HEK293 (cell line): ENCODE measurements at regions not wholly inside any gene's neighbourhood (a gene's known extent, or its start where the extent isn't known, plus 50 kb on each side); places are given as distances from the start of the nearest gene placed in this dataset.

Experiments
- CTCF ChIA-PET: fragments of 350-600 bp; formaldehyde crosslinking; extraction: SDS; loops from one replicate; lab custom pipeline; 2021; ENCODE audit warnings: antibody characterized with exemption; lab: Yijun Ruan, JAX
- POLR2A ChIA-PET: fragments of 300-600 bp; formaldehyde crosslinking; extraction: SDS; loops from one replicate; lab custom pipeline; 2020; ENCODE audit warnings: antibody characterized with exemption, inconsistent platforms; lab: Yijun Ruan, JAX
- H3K27ac ChIP-seq: fragments of 200-500 bp; sonication (Bioruptor generic); 2 replicates; pipeline ENCODE4 v1.5.1; 2014; ENCODE audit warnings: low read depth, low read length, control low read depth, inconsistent platforms; ENCODE audit errors: extremely low read depth
- H3K36me3 ChIP-seq, 2 experiments: fragments of 200-500 bp in 1 of 2; sonication (Bioruptor generic) in 1 of 2; 1 replicate in 1 of 2; 2 replicates in 1 of 2; pipeline ENCODE4 v1.5.1; 2014 to 2017; ENCODE audit warnings: inconsistent platforms in 2 of 2, low read length in 2 of 2; ENCODE audit not compliant: control insufficient read depth in 2 of 2, insufficient read depth in 1 of 2
- H3K4me1 ChIP-seq: fragments of 200-500 bp; sonication (Bioruptor generic); 2 replicates; pipeline ENCODE4 v1.5.1; 2014; ENCODE audit warnings: mild to moderate bottlenecking, low read length, inconsistent platforms; ENCODE audit not compliant: control insufficient read depth, insufficient read depth
- H3K4me3 ChIP-seq: 2 replicates; pipeline ENCODE4 v1.5.1; 2011; ENCODE audit warnings: low read depth, mild to moderate bottlenecking, control low read depth, low read length, moderate library complexity
- H3K9me3 ChIP-seq: fragments of 200-500 bp; sonication (Bioruptor generic); 2 replicates; pipeline ENCODE4 v1.5.1; 2014; ENCODE audit warnings: low read depth, low read length, inconsistent platforms; ENCODE audit not compliant: control insufficient read depth, insufficient read depth
- GLI4 ChIP-seq: fragments of 450-650 bp; formaldehyde crosslinking; IDR thresholded peaks from 2 replicates; pipeline ENCODE4 v1.5.1; 2016; ENCODE audit warnings: missing biosample characterization, missing genetic modification characterization
- HIC1 ChIP-seq: fragments of 450-650 bp; formaldehyde crosslinking; IDR thresholded peaks from 2 replicates; pipeline ENCODE4 v1.5.1; 2016; ENCODE audit warnings: missing biosample characterization, missing genetic modification characterization
- MZF1 ChIP-seq: fragments of 450-650 bp; formaldehyde crosslinking; IDR thresholded peaks from 2 replicates; pipeline ENCODE4 v1.5.1; 2017; ENCODE audit warnings: missing biosample characterization, missing genetic modification characterization, borderline replicate concordance
- ZBTB48 ChIP-seq: fragments of 450-650 bp; formaldehyde crosslinking; IDR thresholded peaks from 2 replicates; pipeline ENCODE4 v1.5.1; 2016; ENCODE audit warnings: missing biosample characterization, missing genetic modification characterization
- ZFHX2 ChIP-seq: fragments of 450-650 bp; formaldehyde crosslinking; conservative IDR thresholded peaks from 2 replicates; pipeline ENCODE4 v1.5.1; 2016; ENCODE audit warnings: missing biosample characterization, missing genetic modification characterization
- ZNF148 ChIP-seq: fragments of 450-650 bp; formaldehyde crosslinking; IDR thresholded peaks from 2 replicates; pipeline ENCODE4 v1.5.0; 2017; ENCODE audit warnings: missing biosample characterization, missing genetic modification characterization, borderline replicate concordance
- ZNF155 ChIP-seq: fragments of 450-650 bp; formaldehyde crosslinking; IDR thresholded peaks from 2 replicates; pipeline ENCODE4 v1.5.1; 2016; ENCODE audit warnings: missing biosample characterization, missing genetic modification characterization
- ZNF184 ChIP-seq: fragments of 450-650 bp; IDR thresholded peaks from 2 replicates; pipeline ENCODE4 v1.5.1; 2018; ENCODE audit warnings: missing biosample characterization, mild to moderate bottlenecking, missing genetic modification characterization
- ZNF2 ChIP-seq: fragments of 450-650 bp; formaldehyde crosslinking; IDR thresholded peaks from 2 replicates; pipeline ENCODE4 v1.5.1; 2016; ENCODE audit warnings: missing biosample characterization, missing genetic modification characterization
- ZNF202 ChIP-seq: fragments of 450-650 bp; formaldehyde crosslinking; IDR thresholded peaks from 2 replicates; pipeline ENCODE4 v1.5.1; 2016; ENCODE audit warnings: missing biosample characterization, missing genetic modification characterization, borderline replicate concordance
- ZNF391 ChIP-seq: fragments of 450-650 bp; formaldehyde crosslinking; IDR thresholded peaks from 2 replicates; pipeline ENCODE4 v1.5.1; 2016; ENCODE audit warnings: low read depth, missing biosample characterization, missing genetic modification characterization, borderline replicate concordance
- ZNF473 ChIP-seq: fragments of 450-650 bp; formaldehyde crosslinking; IDR thresholded peaks from 2 replicates; pipeline ENCODE4 v1.5.1; 2017; ENCODE audit warnings: missing biosample characterization, missing genetic modification characterization
- ZNF530 ChIP-seq: fragments of 450-650 bp; formaldehyde crosslinking; IDR thresholded peaks from 2 replicates; pipeline ENCODE4 v1.5.1; 2016; ENCODE audit warnings: low read depth, missing biosample characterization, missing genetic modification characterization
- ZNF580 ChIP-seq: fragments of 450-650 bp; formaldehyde crosslinking; IDR thresholded peaks from 2 replicates; pipeline ENCODE4 v1.5.1; 2016; ENCODE audit warnings: missing biosample characterization, missing genetic modification characterization
- ZNF600 ChIP-seq: fragments of 450-650 bp; formaldehyde crosslinking; IDR thresholded peaks from 2 replicates; pipeline ENCODE4 v1.5.1; 2016; ENCODE audit warnings: missing biosample characterization, missing genetic modification characterization
- ZNF624 ChIP-seq: fragments of 450-650 bp; formaldehyde crosslinking; IDR thresholded peaks from 2 replicates; pipeline ENCODE4 v1.5.1; 2017; ENCODE audit warnings: missing biosample characterization, missing genetic modification characterization
- ZNF645 ChIP-seq: fragments of 450-650 bp; formaldehyde crosslinking; IDR thresholded peaks from 2 replicates; pipeline ENCODE4; 2016; ENCODE audit warnings: missing biosample characterization, missing genetic modification characterization
- ZNF692 ChIP-seq: fragments of 450-650 bp; formaldehyde crosslinking; IDR thresholded peaks from 2 replicates; pipeline ENCODE4 v1.5.1; 2016; ENCODE audit warnings: missing biosample characterization, missing genetic modification characterization
- ZNF76 ChIP-seq: fragments of 450-650 bp; formaldehyde crosslinking; IDR thresholded peaks from 2 replicates; pipeline ENCODE4; 2016; ENCODE audit warnings: low read depth, missing biosample characterization, missing genetic modification characterization, borderline replicate concordance
- ZSCAN5A ChIP-seq: fragments of 450-650 bp; formaldehyde crosslinking; IDR thresholded peaks from 2 replicates; pipeline ENCODE4 v1.5.1; 2016; ENCODE audit warnings: missing biosample characterization, missing genetic modification characterization

GRCh38 chr9:80086386-80086785 is 514.6 kb downstream of the TLE4 start:
- ChIA-PET POLR2A (no interaction called here), CTCF (no interaction called here)
- Histone ChIP-seq H3K4me3 (no peak overlapping the region), H3K4me1 (no peaks in the 10 kb centered on the region), H3K36me3 (no peaks in the 10 kb centered on the region), H3K27ac (no peak overlapping the region), H3K9me3 (no peaks in the 10 kb centered on the region)
- TF ChIP-seq ZNF202 (no peak), ZBTB48 (tag by site-specific recombination) (no peak), ZNF530 (tag by site-specific recombination) (no peak), ZNF624 (tag by site-specific recombination) (no peak), ZNF2 (no peak), ZNF645 (tag by site-specific recombination) (no peak), GLI4 (no peak)

GRCh38 chr9:80085668-80086067 is 513.9 kb downstream of the TLE4 start:
- TF ChIP-seq ZSCAN5A = no peak
- TF ChIP-seq ZNF600 (tag by site-specific recombination) = no peak
- no peak for TF ChIP-seq ZNF692 (tag by site-specific recombination)
- TF ChIP-seq ZNF148 (tag by site-specific recombination) = no peak
- no peak for TF ChIP-seq ZNF473 (tag by site-specific recombination)
- TF ChIP-seq HIC1 (tag by site-specific recombination) = no peak
- TF ChIP-seq ZFHX2 (tag by site-specific recombination) = no peak
- no peak for TF ChIP-seq ZNF184
- TF ChIP-seq MZF1 (tag by site-specific recombination) = no peak
- TF ChIP-seq ZNF76 = no peak
- no peak for TF ChIP-seq ZNF580 (tag by site-specific recombination)
- no peak for TF ChIP-seq ZNF155 (tag by site-specific recombination)
- TF ChIP-seq ZNF391 (tag by site-specific recombination) = no peak

More at GRCh38 chr9:80085668-80086067, 513.9 kb downstream of the TLE4 start:
- ChIA-PET POLR2A (no interaction called here), CTCF (no interaction called here)
- Histone ChIP-seq H3K27ac (no peak overlapping the region), H3K4me3 (no peak overlapping the region), H3K36me3 (no peaks in the 10 kb centered on the region), H3K9me3 (no peaks in the 10 kb centered on the region), H3K4me1 (no peaks in the 10 kb centered on the region)
